Right lung (tissue), 2 donors: ENCODE measurements at regions not wholly inside any gene's neighbourhood (a gene's known extent, or its start where the extent isn't known, plus 50 kb on each side); places are given as distances from the start of the nearest gene placed in this dataset.

Experiments used
- DNase-seq, 2 donors: peaks; one replicate each; pipeline ENCODE4 v3.0.0-alpha.2; 2013

DNA sequence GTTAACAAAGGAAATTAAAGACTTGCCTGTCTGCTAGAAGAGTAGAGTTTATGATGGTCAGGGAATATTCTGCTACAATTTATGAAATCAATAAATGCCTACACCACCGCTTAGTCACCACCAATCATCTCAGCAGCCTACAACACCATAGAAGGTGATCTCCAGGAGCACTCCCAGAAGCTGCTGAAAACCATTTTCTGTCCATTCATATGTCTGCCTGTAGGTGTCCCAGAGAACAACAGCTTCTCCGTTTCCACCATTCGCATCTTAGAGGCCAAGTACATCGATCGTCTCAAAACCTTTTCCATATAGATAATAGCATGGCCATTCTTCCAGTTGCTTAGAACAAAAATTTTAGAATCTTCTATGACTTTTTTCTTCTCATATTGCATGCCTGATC is 303.4 kb downstream of the KCNC2 start:
- DNase-seq = no peak

GRCh38 chr12:74910831-74911230 is 298.8 kb downstream of the KCNC2 start:
- DNase-seq = no peak

GRCh38 chr12:74914378-74914777 is 295.3 kb downstream of the KCNC2 start:
- DNase-seq = no peak

DNA sequence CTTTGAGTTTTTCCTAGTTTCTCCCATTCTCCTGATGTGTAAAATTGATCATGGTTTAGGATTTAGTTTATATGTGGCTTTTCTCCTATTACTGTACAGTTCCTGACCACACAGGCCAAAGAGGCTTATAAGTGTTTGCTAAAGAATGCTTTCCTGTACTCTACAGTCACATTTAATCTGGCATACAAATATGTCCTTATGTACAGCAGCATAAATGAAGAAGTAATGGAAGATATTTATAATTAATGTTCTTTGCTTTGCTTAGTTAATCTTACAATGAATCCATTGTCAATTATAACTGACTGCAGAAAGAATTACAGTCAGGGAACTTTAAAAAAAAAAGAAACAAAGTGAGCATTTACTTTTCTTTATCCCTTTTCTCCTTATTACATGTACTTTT is 293.9 kb downstream of the KCNC2 start:
- no peak for DNase-seq

DNA sequence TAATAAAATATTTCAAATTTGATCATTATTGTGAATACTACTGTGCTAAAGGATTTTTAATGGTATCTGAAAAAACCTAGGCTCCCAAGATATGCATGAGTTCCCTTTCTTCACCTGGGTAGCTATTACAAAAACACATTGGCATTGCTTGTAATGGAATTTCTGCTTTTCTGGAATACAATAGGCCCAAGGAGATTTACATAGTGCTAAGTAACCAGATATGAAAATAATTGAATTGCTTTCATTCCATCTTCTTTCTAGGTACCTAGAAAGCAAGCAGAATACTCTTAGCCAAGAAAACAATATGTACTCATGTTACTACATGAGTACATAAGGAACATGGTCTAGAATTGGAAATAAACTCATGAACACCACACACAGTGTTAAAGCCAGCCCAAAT is 291.9 kb downstream of the KCNC2 start:
- DNase-seq = no peak

- peak in 1 of 2 donors; percentile 1 for DNase-seq
Observed at GRCh38 chr12:74918291-74918690, 291.3 kb downstream of the KCNC2 start.

DNA sequence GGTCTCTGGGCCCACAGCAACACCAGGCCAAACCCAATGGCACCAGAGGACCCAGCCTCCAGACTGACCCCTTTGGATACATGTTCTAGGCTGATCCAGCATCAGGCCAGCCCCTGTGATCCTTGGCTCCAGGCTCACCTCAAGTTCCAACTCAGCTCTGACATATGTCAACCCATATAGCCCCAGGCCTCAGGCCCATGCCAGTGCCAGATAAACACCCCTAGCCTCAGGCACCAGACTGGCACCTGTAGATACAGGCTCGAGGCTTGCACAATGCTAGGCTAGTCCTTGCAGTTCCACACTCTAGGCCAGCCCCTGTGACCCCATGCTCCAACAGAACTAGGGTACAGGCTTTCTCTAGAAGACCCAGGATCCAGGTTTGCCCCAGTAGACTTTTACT is 287.5 kb downstream of the KCNC2 start:
- no peak for DNase-seq

GRCh38 chr12:74922642-74923041 is 287.0 kb downstream of the KCNC2 start:
- DNase-seq = no peak

DNA sequence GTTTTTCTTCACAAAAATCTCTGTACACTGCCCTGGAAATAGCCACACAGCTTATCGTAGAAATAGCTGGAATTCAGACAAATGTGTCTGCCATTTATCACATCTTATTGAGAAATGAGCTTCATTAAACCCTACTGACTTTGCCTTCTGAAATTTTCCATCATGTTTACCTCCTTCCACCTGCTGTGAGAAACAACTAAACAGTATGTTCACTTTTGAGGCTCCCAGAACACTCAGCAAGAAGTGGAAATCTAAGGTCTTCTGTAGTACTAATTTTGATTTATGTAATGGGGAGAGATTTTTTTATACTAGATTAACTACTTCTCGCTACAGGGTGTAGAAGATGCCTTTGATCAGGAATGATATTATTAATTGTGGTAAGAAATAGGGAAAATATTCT is 268.0 kb downstream of the KCNC2 start:
- no peak for DNase-seq

GRCh38 chr12:74945771-74946198 is 263.9 kb downstream of the KCNC2 start:
- no peak for DNase-seq

DNA sequence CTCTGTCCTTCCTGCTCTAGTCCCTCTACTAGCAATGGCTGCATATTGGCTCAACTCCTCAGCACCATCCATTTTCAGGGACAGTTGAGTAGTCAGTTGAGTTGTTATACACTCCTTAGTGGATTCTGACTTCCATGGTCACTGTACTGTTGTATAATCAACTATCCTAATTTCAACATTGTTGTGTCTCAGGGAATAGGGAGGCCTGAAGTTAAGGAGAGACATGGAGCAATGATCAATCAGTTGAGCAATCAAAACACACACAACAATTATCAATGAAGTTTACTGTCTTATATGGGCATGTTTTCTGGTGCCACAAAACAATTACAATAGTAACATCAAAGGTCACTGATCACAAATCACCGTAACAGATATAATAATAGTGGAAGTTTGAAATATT is 255.9 kb downstream of the KCNC2 start:
- no peak for DNase-seq

GRCh38 chr12:74957231-74957630 is 252.4 kb downstream of the KCNC2 start:
- DNase-seq = no peak

- DNase-seq = no peak
Observed at GRCh38 chr12:74957634-74958033, 252.0 kb downstream of the KCNC2 start.

DNA sequence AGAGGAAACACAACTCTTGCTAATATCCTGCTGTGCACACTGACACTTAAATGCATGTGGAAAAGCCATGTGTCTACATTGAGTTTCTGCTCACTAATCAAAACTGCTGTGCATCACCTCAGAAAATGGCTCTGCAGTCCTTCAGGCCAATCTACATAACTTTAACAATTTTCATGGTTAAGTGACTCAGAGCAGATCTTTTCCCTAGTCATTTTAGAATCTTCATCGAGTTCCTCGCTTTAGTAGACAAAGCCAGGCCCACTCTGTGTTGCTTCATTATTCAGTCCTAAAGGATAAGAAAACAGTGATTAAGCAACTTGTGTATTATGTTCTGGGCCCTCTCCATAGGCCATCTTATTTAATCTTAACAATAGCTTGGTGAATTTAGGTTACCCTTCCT is 250.0 kb downstream of the KCNC2 start:
- no peak for DNase-seq

- no peak for DNase-seq
Observed at GRCh38 chr12:74963304-74963703, 246.3 kb downstream of the KCNC2 start.

DNA sequence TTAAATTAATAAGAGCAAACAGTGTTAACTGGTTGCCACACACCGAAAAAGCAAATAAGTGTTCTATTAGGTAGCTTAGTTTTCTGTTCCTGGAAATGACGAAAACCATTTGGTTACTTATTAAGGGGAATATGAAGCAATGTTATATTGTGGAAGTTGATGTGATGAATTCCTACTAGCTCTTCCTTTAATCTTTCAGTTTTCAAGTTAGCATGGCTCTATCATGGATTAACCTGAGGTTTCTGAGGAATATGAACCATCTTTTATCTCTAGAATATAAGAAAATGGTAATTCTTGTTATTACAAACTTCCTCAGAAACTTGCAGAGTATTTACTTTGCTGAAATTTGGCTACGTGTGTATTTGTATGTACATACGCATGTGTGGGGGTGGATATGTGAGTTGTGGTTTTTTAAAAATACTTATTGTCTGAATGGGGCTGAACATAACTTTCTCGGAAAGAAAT is 245.7 kb downstream of the KCNC2 start:
- peak; percentile 8 to 10 for DNase-seq

GRCh38 chr12:74964390-74964789 is 245.2 kb downstream of the KCNC2 start:
- DNase-seq = no peak

GRCh38 chr12:74971201-74971600 is 238.4 kb downstream of the KCNC2 start:
- no peak for DNase-seq

GRCh38 chr12:74977832-74978481 is 231.7 kb downstream of the KCNC2 start:
- DNase-seq = no peak

GRCh38 chr12:74980510-74980909 is 229.1 kb downstream of the KCNC2 start:
- no peak for DNase-seq

- peak in 1 of 2 donors; percentile 1 for DNase-seq
Observed at GRCh38 chr12:74981541-74981940, 228.1 kb downstream of the KCNC2 start.

DNA sequence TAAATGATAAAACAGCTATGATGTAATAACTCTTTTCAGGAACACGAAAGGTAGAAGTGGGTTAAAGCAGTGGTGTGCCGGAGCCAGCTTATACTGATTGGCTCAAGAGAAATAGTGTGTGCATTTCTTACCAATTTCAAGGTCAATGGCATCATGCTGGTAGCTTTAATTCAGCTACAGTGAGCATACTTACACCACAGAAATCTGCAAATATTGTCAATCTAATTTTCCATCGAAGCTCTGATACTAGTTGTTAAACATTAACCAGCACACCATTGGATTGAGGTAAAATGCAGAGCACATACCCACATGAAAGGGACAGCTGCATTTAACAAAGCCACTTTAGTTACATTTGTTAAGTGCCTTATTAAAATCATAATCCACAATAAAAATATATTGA is 225.7 kb downstream of the KCNC2 start:
- no peak for DNase-seq

- no peak for DNase-seq
Observed at GRCh38 chr12:74984631-74985030, 225.0 kb downstream of the KCNC2 start.

GRCh38 chr12:74985293-74985985 is 224.2 kb downstream of the KCNC2 start:
- no peak for DNase-seq
